C4-2B (cell line): ENCODE measurements at regions not wholly inside any gene's neighbourhood (a gene's known extent, or its start where the extent isn't known, plus 50 kb on each side); places are given as distances from the start of the nearest gene placed in this dataset.
"Not testable (repeated sequence)": the region's sequence is repeated elsewhere in the genome, so short reads cannot be mapped to it uniquely, and the experiment has no call there.

Source experiments
- H3K27ac ChIP-seq: fragments of 450-650 bp; 2 replicates; pipeline ENCODE4 v1.5.1; 2017
- ZFX ChIP-seq: fragments of 450-650 bp; IDR thresholded peaks from 2 replicates; pipeline ENCODE4 v1.6.1; 2017
- TF ChIP-seq, protein P1 (sequence below): fragments of 450-650 bp; conservative IDR thresholded peaks from 2 replicates; pipeline ENCODE4 v1.5.1; 2017; ENCODE audit warnings: mild to moderate bottlenecking

- no peak overlapping the region for H3K27ac ChIP-seq
- no peak for TF ChIP-seq ZFX
- TF ChIP-seq, protein P1, sequence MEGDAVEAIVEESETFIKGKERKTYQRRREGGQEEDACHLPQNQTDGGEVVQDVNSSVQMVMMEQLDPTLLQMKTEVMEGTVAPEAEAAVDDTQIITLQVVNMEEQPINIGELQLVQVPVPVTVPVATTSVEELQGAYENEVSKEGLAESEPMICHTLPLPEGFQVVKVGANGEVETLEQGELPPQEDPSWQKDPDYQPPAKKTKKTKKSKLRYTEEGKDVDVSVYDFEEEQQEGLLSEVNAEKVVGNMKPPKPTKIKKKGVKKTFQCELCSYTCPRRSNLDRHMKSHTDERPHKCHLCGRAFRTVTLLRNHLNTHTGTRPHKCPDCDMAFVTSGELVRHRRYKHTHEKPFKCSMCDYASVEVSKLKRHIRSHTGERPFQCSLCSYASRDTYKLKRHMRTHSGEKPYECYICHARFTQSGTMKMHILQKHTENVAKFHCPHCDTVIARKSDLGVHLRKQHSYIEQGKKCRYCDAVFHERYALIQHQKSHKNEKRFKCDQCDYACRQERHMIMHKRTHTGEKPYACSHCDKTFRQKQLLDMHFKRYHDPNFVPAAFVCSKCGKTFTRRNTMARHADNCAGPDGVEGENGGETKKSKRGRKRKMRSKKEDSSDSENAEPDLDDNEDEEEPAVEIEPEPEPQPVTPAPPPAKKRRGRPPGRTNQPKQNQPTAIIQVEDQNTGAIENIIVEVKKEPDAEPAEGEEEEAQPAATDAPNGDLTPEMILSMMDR, result no peak
Observed at GRCh38 chr2:134041877-134042276, 212.0 kb upstream of the MGAT5 start.

DNA sequence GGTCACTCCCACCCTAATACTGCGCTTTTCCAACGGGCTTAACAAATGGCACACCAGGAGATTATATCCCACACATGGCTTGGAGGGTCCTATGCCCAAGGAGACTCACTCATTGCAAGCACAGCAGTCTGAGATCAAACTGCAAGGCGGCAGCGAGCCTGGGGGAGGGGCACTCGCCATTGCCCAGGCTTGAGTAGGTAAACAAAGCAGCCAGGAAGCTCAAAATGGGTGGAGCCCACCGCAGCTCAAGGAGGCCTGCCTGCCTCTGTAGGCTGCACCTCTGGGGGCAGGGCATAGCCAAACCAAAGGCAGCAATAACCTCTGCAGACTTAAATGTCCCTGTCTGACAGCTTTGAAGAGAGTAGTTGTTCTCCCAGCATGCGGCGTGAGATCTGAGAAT, 210.8 kb upstream of the MGAT5 start:
- H3K27ac ChIP-seq, result not testable (repeated sequence)

GRCh38 chr2:134052173-134052572, 201.7 kb upstream of the MGAT5 start:
- H3K27ac ChIP-seq, result no peak overlapping the region
- TF ChIP-seq, protein P1, result no peak
- no peak for TF ChIP-seq ZFX

- TF ChIP-seq, protein P1, result no peak
- no peak for TF ChIP-seq ZFX
Observed at GRCh38 chr2:134056173-134056572, 197.7 kb upstream of the MGAT5 start.

DNA sequence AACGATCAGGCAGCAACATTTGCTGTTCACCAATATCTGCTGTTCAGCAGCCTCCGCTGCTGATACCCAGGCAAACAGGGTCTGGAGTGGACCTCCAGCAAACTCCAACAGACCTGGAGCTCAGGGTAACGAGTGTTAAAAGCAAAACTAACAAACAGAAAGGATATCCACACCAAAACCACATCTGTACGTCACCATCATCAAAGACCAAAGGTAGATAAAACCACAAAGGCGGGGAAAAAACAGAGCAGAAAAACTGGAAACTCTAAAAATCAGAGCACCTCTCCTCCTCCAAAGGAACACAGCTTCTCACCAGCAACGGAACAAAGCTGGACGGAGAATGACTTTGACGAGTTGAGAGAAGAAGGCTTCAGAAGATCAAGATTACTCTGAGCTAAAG, 192.8 kb upstream of the MGAT5 start:
- not testable (repeated sequence) for H3K27ac ChIP-seq

More at GRCh38 chr2:134056173-134056572, 197.7 kb upstream of the MGAT5 start:
- H3K27ac ChIP-seq, result no peak overlapping the region

- H3K27ac ChIP-seq, result not testable (repeated sequence)
Observed at GRCh38 chr2:134062235-134062634, 191.6 kb upstream of the MGAT5 start.

DNA sequence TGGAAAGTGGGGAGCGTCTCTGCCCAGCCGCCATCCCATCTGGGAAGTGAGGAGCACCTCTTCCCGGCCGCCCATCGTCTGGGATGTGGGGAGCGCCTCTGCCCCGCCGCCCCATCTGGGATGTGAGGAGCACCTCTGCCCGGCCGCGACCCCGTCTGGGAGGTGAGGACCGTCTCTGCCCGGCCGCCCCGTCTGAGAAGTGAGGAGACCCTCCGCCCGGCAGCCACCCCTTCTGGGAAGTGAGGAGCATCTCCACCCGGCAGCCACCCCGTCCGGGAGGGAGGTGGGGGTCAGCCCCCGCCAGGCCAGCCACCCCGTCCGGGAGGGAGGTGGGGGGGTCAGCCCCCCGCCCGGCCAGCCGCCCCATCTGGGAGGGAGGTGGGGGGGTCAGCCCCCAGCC, 190.0 kb upstream of the MGAT5 start:
- H3K27ac ChIP-seq, result not testable (repeated sequence)

DNA sequence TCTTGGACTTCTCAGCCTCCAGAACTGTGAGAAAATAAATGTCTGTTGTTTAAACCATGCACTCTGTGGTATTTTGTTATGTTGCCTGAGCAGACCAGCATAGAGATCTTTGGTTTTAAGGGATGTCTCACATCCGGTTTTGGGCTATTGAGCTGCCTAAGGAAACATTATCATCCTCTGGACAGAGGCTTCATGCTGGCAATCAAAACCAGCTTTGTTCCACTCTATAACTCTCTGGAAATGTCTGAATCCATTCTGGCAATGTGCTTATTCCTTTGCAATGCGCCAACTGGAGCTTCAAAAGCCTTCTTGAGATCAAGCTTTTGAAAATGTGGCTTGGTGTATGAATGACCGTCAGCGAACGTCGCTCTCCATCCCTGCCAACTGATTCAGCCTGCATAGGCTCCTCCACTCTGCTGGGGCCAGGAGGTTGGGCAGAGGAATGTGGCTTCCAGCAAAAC, 183.6 kb upstream of the MGAT5 start:
- H3K27ac ChIP-seq, result no peak overlapping the region
- TF ChIP-seq ZFX, result no peak
- TF ChIP-seq, protein P1, result no peak

GRCh38 chr2:134072341-134072740, 181.5 kb upstream of the MGAT5 start:
- no peak overlapping the region for H3K27ac ChIP-seq
- TF ChIP-seq ZFX, result no peak
- TF ChIP-seq, protein P1, result no peak

- TF ChIP-seq ZFX, result no peak
- TF ChIP-seq, protein P1, result no peak
- H3K27ac ChIP-seq, result no peak overlapping the region
Observed at GRCh38 chr2:134073023-134073422, 180.8 kb upstream of the MGAT5 start.
